GM19023 (cell line): ENCODE measurements at regions not wholly inside any gene's neighbourhood (a gene's known extent, or its start where the extent isn't known, plus 50 kb on each side); places are given as distances from the start of the nearest gene placed in this dataset.
"Not testable (repeated sequence)": the region's sequence is repeated elsewhere in the genome, so short reads cannot be mapped to it uniquely, and the experiment has no call there.

ENCODE experiments used
- ATAC-seq: cut with Tn5 transposase; IDR thresholded peaks from one replicate; pipeline ENCODE4 v1.9.1; 2021; ENCODE audit warnings: mild to moderate bottlenecking, moderate library complexity; ENCODE audit not compliant: unreplicated experiment

DNA sequence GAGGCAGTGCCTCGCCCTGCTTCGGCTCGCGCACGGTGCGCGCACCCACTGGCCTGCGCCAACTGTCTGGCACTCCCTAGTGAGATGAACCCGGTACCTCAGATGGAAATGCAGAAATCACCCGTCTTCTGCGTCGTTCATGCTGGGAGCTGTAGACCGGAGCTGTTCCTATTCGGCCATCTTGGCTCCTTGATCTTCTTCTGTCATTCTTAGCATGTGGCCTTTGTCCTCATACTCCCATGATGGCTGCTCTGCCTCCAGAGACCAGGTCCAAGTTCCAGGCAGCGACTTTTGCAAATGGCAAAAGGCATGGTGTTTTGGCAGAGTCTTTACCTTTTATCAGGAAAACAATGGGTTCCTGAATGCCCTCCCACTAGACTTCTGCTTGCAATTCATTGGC, 102.6 kb upstream of the SKOR2 start:
- not testable (repeated sequence) for ATAC-seq

DNA sequence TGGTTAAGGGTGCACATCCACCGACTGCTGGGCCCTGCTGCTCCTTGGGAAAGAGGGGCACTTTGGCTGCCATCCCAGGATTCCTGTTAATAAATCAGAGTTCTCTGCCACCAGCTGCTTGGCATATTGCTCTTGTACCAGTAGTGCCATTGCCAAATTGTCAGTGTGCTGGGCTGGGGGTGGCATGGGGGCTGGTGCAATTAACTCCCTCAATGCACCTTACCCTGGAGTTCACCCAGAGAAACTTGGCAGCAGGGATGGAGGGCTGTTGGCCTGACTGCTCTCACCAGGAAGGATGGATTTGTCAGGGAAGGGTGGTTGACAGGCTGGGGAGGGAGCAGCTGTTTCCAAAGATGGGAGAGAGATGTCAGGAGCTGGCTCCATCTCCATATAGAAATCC, 94.6 kb upstream of the SKOR2 start:
- no peak for ATAC-seq

DNA sequence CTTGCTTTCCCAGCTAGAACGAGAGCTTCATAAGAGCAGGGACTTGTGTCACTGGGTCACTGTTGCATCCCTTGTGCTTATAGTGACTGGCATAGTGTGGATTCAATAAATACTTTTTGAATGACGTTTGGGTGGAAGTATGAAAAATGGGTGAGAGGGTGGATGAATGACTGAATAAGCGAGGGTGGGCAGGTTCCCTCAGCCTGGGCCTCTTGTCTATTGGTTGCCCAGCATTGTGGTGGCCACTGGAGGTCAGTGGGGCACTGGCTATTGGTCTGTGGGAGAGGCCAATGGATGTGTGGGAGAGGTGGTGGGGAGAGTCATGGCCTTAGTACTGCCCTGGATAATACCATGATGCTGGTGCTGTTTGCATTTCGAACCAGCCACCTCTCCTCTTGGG, 93.8 kb upstream of the SKOR2 start:
- no peak for ATAC-seq

DNA sequence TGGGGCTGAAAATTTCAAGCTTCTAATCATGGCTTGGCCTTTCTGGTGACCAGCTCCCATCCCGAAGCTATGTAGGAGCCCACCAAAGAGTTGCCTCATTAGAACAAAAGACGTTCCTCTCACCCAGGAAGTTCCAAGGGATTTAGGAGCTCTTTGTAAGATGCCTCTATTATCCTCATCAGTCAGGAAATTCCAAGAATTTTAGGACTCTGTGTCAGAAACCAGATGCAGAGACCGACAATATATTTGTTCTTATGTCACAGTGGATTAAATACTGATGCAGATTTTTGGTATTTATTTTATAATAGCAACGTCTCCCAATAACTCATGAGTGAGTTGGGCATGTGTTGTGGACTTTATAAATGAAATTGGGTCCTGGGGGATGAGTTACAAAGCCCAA, 91.8 kb upstream of the SKOR2 start:
- no peak for ATAC-seq

- ATAC-seq = no peak
These were observed 91.1 kb upstream of the SKOR2 start for GRCh38 chr18:47342566-47342965.

GRCh38 chr18:47341678-47342077, 90.2 kb upstream of the SKOR2 start:
- no peak for ATAC-seq

DNA sequence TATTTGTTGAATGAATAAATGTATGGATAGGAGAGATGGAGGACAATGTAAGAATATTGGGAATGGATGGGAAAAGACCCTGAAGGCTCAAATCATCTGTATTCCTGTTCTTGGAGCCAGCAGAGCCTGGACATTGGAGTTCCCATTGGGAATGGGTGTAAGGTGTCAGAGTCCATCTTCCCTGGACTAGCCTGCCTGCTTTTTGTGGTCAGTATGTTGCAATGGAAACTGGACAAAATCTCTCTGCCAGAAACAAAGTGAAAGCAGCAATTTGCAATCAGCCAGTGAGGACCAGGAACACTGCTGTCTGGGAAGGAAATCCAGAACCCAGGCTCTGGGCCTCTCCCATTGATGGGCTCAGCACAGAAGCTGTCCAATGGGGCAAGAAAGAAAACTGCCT, 83.5 kb upstream of the SKOR2 start:
- no peak for ATAC-seq

DNA sequence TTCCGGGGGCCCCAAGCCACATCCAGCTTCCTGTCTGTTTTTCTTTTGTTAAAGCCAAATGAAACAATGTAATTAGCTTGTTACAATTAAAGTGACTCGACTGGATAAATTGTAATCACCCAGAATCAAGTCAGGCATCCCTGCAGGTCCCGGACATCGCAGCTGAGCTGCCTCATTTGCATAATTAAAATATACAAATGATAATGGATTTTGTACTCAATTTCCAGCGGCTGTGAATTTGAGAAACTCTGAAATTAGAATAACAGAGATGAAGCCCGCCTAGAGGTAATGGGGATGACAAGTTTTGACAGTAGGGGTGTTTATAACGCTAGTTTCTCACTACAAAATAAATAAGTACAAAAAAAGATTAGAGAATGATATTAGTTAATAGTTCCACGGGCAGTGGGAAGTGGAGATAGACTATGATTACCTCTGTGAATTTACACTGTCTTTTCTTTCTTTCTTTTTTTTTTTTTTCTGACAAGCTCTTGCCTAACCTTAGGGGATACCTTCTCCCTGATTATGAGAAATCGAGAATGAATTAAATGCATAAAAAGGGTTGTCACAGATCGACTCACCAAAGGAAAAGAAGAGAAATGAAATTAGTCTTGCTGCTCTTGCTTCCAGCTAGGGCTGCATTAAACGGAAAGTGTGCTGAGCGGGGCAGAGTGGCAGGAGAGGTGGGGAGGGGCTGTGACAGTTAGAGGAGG, 82.6 kb upstream of the SKOR2 start:
- ATAC-seq = no peak

- no peak for ATAC-seq
These were observed 80.2 kb upstream of the SKOR2 start for GRCh38 chr18:47331641-47332040.

DNA sequence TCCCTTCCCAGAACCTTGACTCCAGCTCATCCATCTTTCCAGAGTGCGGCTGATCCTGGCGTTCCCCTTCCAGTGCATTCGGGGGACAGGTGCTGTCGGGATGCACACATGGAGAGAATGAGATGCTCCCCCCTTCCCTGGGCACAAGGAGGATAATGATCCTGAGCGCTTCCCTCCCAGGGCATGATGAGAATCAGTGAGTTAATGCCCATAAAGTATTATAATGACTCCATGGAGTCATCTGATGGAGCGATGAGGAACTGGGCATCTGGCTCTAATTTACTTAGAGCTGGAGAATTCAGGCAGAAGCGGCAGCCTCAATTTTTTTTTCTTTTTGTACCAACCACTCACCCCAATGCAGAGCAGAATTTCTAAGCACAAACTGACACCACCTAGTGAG, 79.6 kb upstream of the SKOR2 start:
- ATAC-seq = no peak

DNA sequence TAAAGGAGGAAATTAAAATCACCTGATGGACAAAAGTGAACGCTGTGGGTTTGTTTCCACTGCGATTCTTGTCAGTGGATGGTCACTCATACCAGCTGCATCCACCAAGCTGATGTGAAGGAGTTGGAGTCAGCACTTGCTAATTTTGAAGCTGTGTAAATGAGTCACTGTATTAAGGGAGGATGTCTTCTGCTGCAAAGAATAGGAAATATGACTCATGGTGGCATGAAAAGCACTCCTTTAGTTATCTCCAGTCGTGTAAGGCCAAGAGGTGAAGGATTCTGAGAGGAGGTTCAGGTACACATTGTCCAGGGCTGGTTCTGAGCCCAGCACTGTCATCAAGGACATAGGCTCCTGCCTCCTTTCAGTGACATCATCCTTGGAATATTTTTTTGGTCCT, 71.7 kb upstream of the SKOR2 start:
- ATAC-seq = no peak

DNA sequence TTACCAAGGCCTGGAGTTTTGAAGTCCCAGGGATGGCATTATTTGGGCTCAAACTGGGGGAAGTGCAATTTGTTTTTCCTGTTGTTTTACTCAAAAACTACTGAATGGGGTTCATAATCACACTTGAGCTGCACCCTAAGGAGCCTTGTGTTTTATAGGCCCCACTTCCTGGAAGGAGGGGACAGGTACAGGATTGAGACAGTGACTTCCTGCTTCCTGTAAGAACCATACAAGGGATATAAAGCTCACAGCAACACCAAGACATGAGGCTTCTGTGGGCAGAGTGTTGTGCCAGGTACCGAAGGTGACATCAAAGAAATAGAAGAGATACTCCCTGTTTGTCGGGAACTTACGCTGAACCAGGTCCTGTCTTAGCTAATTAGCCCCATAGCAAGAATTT, 70.4 kb upstream of the SKOR2 start:
- ATAC-seq = no peak

GRCh38 chr18:47317824-47318508, 66.5 kb upstream of the SKOR2 start:
- ATAC-seq = no peak

- no peak for ATAC-seq
These were observed 65.5 kb upstream of the SKOR2 start for GRCh38 chr18:47316924-47317323.

DNA sequence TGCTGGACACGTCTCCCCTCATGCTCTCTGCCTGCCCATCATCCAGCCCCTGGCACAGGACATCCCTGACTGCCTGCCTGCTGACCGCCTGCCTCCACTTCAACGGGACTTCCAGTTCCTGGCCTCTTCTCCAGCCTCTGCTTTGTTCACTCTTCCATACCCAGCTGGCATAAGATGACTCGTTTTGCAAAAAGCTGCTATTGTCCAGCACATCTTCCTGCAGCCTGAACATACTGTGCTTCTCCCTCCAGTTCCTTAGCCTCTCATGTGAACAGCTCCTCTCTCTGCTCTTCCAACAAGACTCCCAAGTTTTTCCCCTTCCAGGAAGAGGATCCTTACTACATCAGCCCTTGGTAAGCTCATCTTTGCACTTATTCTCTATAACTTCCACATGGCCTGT, 62.4 kb upstream of the SKOR2 start:
- ATAC-seq = no peak

DNA sequence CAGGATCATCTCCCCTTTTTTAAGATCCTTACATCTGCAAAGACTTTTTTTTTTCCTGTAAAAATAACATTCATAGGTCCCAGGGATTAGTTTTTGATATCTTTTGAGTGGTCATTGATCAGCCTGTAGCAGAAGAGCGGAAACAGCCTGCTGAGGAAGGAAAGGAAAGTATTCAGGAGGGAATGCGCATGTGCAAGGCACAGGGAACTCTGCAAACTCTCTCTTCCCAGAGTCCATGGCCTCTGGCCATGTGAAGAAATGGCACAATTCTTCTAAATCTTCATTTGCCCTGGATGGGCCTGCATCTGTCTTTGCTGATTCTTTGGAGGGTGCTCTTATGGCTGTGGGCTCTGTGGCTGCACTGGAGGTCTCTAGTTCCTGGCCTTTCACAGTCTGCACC, 60.1 kb upstream of the SKOR2 start:
- no peak for ATAC-seq
